ENCODE measurements at regions not wholly inside any gene's neighbourhood (a gene's known extent, or its start where the extent isn't known, plus 50 kb on each side); places are given as distances from the start of the nearest gene placed in this dataset.
"Not testable (repeated sequence)": the region's sequence is repeated elsewhere in the genome, so short reads cannot be mapped to it uniquely, and the experiment has no call there.

DNA sequence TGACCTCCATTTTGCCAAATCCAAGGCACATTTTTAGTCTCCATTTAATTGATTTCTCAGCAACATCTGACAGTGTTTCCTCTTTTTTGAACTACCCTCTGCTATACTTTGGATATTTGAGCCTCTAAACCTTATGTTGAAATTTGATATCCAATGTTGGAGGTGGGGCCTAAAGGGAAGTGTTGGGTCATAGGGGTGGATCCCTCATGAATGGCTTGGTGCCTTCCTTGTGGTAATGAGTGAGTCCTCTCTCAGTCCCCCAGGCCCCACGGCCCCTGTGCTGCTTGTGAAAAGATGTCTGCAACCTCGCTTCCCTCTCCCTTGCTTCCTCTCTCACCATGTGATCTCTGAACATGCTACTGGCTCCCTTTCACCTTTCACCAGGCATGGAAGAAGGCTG lies 96.8 kb upstream of the DGKB start:
- Mint-ChIP-seq H3K27me3 (ENCODE audit: low read depth) (no peaks in the 10 kb centered on the region), H3K4me3 (ENCODE audit: low read depth) (no peak overlapping the region), H3K27ac (no peak overlapping the region), H3K4me1 (ENCODE audit: low read depth) (no peaks in the 10 kb centered on the region), H3K36me3 (ENCODE audit: low read depth) (no peaks in the 10 kb centered on the region), H3K9me3 (no peaks in the 10 kb centered on the region)
- intact Hi-C loops (cut with micrococcal nuclease) = no loop called here
- DNase-seq (ENCODE audit: low spot score) = no peak

DNA sequence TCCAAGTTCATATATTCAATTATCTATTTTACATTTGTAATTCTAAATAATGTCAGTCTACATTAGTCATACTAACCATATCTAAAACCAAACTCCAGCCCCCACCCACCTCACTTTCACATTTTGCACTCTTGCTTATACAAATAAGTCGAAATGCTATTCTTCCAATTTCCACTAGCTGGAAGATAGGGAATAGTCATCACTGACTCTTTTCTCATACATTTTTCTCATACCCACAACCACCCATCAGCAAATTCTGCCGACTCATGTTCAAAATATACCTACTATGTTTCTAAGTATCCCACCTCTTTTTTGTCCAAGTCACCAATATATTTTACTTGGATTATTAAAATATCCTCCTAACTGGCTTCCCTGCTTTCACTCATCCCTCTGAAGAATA lies 93.2 kb upstream of the DGKB start:
- no peaks in the 10 kb centered on the region for H3K27me3 Mint-ChIP-seq (ENCODE audit: low read depth)
- H3K4me1 Mint-ChIP-seq (ENCODE audit: low read depth) = no peaks in the 10 kb centered on the region
- DNase-seq (ENCODE audit: low spot score) = no peak
- H3K9me3 Mint-ChIP-seq = no peaks in the 10 kb centered on the region
- no peak overlapping the region for H3K27ac Mint-ChIP-seq
- H3K4me3 Mint-ChIP-seq (ENCODE audit: low read depth) = no peak overlapping the region
- intact Hi-C loops (cut with micrococcal nuclease) = no loop called here
- H3K36me3 Mint-ChIP-seq (ENCODE audit: low read depth) = no peaks in the 10 kb centered on the region

DNA sequence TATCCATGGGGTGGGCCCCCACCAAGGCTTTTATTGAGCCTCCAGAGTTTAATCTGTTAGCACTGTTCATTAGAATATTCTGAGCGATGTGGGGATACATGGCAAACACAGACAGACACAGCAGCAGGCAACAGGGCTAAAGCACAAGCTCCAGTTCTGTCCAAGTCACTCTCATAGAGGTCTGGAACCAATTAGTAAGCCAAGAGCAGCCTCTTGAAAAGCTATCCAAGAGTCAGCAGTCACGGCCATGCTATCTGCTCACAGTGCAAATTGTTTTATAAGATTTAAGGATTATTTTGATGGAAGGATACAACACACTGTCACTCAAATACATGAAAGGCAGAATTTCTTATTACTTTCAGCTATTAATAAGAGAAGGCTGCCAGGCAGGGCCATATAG lies 86.4 kb upstream of the DGKB start:
- Mint-ChIP-seq H3K36me3 (ENCODE audit: low read depth) (no peaks in the 10 kb centered on the region), H3K27me3 (ENCODE audit: low read depth) (no peaks in the 10 kb centered on the region), H3K4me1 (ENCODE audit: low read depth) (no peaks in the 10 kb centered on the region), H3K4me3 (ENCODE audit: low read depth) (no peak overlapping the region), H3K27ac (no peak overlapping the region), H3K9me3 (no peaks in the 10 kb centered on the region)
- DNase-seq (ENCODE audit: low spot score) = no peak
- intact Hi-C loops (cut with micrococcal nuclease) = no loop called here

DNA sequence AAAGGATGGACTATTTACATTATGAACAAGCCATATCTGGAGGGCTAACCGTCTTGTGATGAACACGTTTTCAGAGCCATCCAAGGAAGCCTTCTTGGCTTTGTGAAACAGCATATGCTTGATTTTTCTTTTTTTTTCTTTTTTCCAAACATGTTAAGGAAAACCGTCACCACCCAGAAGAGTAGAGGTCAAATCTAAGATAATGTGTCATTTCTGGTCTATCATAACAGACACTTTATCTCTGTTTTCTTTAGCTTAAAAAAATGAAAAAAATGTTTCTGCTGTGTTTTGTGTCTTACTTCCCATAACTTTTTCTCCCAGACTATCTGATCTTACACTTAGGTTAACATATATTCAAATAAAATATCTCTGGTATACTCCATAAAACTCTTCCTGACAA lies 76.1 kb upstream of the DGKB start:
- no peaks in the 10 kb centered on the region for H3K27me3 Mint-ChIP-seq (ENCODE audit: low read depth)
- intact Hi-C loops (cut with micrococcal nuclease) = no loop called here
- no peak overlapping the region for H3K27ac Mint-ChIP-seq

GRCh38 chr7:14974688-14975087 lies 72.1 kb upstream of the DGKB start:
- H3K27me3 Mint-ChIP-seq (ENCODE audit: low read depth) = no peaks in the 10 kb centered on the region
- no peaks in the 10 kb centered on the region for H3K4me1 Mint-ChIP-seq (ENCODE audit: low read depth)

More for the DNA sequence above, 76.1 kb upstream of the DGKB start:
- Mint-ChIP-seq H3K4me1 (ENCODE audit: low read depth) (no peaks in the 10 kb centered on the region), H3K36me3 (ENCODE audit: low read depth) (no peaks in the 10 kb centered on the region), H3K4me3 (ENCODE audit: low read depth) (no peak overlapping the region), H3K9me3 (peaks cover 14% of the 10 kb centered on the region)
- DNase-seq (ENCODE audit: low spot score) = no peak

GRCh38 chr7:14973712-14974428 lies 71.3 kb upstream of the DGKB start:
- no peak overlapping the region for H3K27ac Mint-ChIP-seq
- intact Hi-C loops (cut with micrococcal nuclease) = no loop called here
- DNase-seq (ENCODE audit: low spot score) = no peak
- H3K36me3 Mint-ChIP-seq (ENCODE audit: low read depth) = no peaks in the 10 kb centered on the region
- H3K27me3 Mint-ChIP-seq (ENCODE audit: low read depth) = no peaks in the 10 kb centered on the region
- no peak overlapping the region for H3K4me3 Mint-ChIP-seq (ENCODE audit: low read depth)
- no peaks in the 10 kb centered on the region for H3K9me3 Mint-ChIP-seq
- no peaks in the 10 kb centered on the region for H3K4me1 Mint-ChIP-seq (ENCODE audit: low read depth)

More at GRCh38 chr7:14974688-14975087, 72.1 kb upstream of the DGKB start:
- H3K9me3 Mint-ChIP-seq = no peaks in the 10 kb centered on the region
- intact Hi-C loops (cut with micrococcal nuclease) = no loop called here
- no peak overlapping the region for H3K27ac Mint-ChIP-seq
- no peak for DNase-seq (ENCODE audit: low spot score)
- no peak overlapping the region for H3K4me3 Mint-ChIP-seq (ENCODE audit: low read depth)
- no peaks in the 10 kb centered on the region for H3K36me3 Mint-ChIP-seq (ENCODE audit: low read depth)

DNA sequence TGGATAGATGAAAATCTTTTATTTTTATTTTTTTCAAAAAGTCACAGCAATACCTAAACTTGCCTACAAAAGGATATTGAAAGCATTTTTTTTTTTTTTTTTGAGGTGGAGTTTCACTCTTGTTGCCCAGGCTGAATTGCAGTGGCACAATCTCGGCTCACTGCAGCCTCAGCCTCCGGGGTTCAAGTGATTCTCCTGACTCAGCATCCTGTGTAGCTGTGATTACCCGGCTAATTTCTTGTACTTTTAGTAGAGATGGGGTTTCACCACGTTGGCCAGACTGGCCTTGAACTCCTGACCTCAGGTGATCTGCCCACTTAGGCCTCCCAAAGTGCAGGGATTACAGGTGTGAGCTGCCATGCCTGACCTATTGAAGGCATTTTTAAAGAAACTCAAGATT lies 69.1 kb upstream of the DGKB start:
- DNase-seq (ENCODE audit: low spot score); H3K27ac Mint-ChIP-seq; H3K4me1 Mint-ChIP-seq (ENCODE audit: low read depth); intact Hi-C loops (cut with micrococcal nuclease); H3K9me3 Mint-ChIP-seq; H3K36me3 Mint-ChIP-seq (ENCODE audit: low read depth); H3K4me3 Mint-ChIP-seq (ENCODE audit: low read depth); H3K27me3 Mint-ChIP-seq (ENCODE audit: low read depth): not testable (repeated sequence)

- H3K9me3 Mint-ChIP-seq = peaks cover 15% of the 10 kb centered on the region
- intact Hi-C loops (cut with micrococcal nuclease); DNase-seq (ENCODE audit: low spot score); H3K4me3 Mint-ChIP-seq (ENCODE audit: low read depth); H3K27ac Mint-ChIP-seq; H3K27me3 Mint-ChIP-seq (ENCODE audit: low read depth); H3K4me1 Mint-ChIP-seq (ENCODE audit: low read depth); H3K36me3 Mint-ChIP-seq (ENCODE audit: low read depth): not testable (repeated sequence)
Observed at GRCh38 chr7:14967376-14967775, 64.8 kb upstream of the DGKB start.

DNA sequence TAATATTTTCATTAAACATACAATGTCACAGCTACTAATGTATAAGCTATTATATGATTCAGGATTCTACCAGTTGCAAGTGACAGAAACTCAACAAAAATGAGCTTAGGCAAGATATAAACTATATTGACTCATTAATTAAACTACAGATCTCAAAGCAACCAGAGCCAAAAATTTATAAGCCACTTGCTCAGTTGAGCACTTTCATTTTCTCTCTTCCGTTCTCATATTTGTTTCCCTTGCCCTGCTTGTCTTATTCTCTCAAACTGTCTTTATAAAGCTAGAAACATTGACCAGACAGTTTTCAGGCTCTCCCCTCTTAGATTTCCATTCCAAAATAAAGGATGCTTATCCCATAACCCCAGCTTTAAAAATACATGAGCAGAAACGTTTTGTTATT lies 60.2 kb upstream of the DGKB start:
- Mint-ChIP-seq H3K4me3 (ENCODE audit: low read depth) (no peak overlapping the region), H3K27me3 (ENCODE audit: low read depth) (no peaks in the 10 kb centered on the region), H3K4me1 (ENCODE audit: low read depth) (no peaks in the 10 kb centered on the region), H3K27ac (no peak overlapping the region), H3K9me3 (peaks cover 18% of the 10 kb centered on the region), H3K36me3 (ENCODE audit: low read depth) (no peaks in the 10 kb centered on the region)
- no peak for DNase-seq (ENCODE audit: low spot score)
- intact Hi-C loops (cut with micrococcal nuclease) = no loop called here

- Mint-ChIP-seq H3K27me3 (ENCODE audit: low read depth) (no peaks in the 10 kb centered on the region), H3K4me3 (ENCODE audit: low read depth) (no peak overlapping the region), H3K9me3 (peaks cover 18% of the 10 kb centered on the region), H3K36me3 (ENCODE audit: low read depth) (no peaks in the 10 kb centered on the region), H3K4me1 (ENCODE audit: low read depth) (no peaks in the 10 kb centered on the region), H3K27ac (no peak overlapping the region)
- DNase-seq (ENCODE audit: low spot score) = no peak
- intact Hi-C loops (cut with micrococcal nuclease) = no loop called here
Observed at GRCh38 chr7:14960721-14961120, 58.2 kb upstream of the DGKB start.

DNA sequence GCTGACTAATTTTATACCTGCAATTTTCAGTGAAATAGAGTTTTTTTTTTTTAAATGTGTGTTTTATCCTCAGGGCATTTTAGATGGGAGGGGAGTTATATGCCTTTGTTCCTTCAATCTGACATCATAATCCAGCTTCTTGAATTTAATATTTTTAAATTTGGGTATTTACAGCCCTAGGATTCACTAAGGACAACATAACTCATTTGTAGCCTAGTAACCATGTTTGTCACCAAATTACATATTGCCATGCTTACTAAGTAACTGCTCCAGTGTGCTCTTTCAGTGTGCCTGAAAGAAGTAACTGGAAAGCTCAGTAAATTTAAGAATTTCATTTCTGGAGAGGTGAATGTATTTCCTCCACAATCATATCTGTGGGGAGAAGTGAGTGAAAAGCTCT lies 56.8 kb upstream of the DGKB start:
- Mint-ChIP-seq H3K27ac (no peak overlapping the region), H3K27me3 (ENCODE audit: low read depth) (no peaks in the 10 kb centered on the region), H3K4me3 (ENCODE audit: low read depth) (no peak overlapping the region), H3K9me3 (peaks cover 12% of the 10 kb centered on the region), H3K36me3 (ENCODE audit: low read depth) (no peaks in the 10 kb centered on the region), H3K4me1 (ENCODE audit: low read depth) (no peaks in the 10 kb centered on the region)
- intact Hi-C loops (cut with micrococcal nuclease) = no loop called here
- no peak for DNase-seq (ENCODE audit: low spot score)

DNA sequence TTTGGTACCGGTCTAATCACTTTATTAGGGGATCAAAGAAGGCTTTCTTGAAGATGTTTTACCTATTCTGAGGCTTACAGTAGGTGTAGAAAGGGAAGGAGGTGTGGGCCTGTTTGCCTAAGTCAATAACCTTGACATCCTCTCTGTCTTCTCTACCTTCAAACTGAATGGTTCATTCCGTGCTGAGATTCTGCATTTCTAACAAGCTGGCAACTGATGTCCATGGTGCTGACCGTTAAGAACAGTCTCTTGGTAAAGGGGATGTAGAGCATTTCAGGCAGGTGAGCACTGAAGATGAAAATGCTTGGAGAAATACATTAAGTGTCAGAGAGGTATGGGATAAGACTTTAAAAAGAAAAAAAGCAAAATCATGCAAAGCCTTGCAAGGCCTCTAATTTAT lies 51.5 kb upstream of the DGKB start:
- H3K27ac Mint-ChIP-seq = no peak overlapping the region
- no peaks in the 10 kb centered on the region for H3K36me3 Mint-ChIP-seq (ENCODE audit: low read depth)
- H3K4me1 Mint-ChIP-seq (ENCODE audit: low read depth) = no peaks in the 10 kb centered on the region
- H3K9me3 Mint-ChIP-seq = peaks cover 8% of the 10 kb centered on the region
- intact Hi-C loops (cut with micrococcal nuclease) = no loop called here
- no peaks in the 10 kb centered on the region for H3K27me3 Mint-ChIP-seq (ENCODE audit: low read depth)
- DNase-seq (ENCODE audit: low spot score) = no peak
- H3K4me3 Mint-ChIP-seq (ENCODE audit: low read depth) = no peak overlapping the region
